Coronary artery (tissue), 2 donors: ENCODE measurements at regions not wholly inside any gene's neighbourhood (a gene's known extent, or its start where the extent isn't known, plus 50 kb on each side); places are given as distances from the start of the nearest gene placed in this dataset.

ENCODE experiments used
- DNase-seq: peaks from one replicate; pipeline ENCODE4 v3.0.0-alpha.2; 2017; ENCODE audit warnings: low spot score
- H3K27ac ChIP-seq, 2 donors: fragments of 200-600 bp; sonication (generic); one replicate each; pipeline ENCODE4 v1.5.1; 2016 to 2019
- H3K4me3 ChIP-seq: fragments of 200-600 bp; sonication (generic); 2 replicates; pipeline ENCODE4 v1.5.1; 2016; ENCODE audit warnings: mild to moderate bottlenecking, moderate library complexity
- TF ChIP-seq, protein P1 (sequence below): fragments of 200-600 bp; sonication (generic); IDR thresholded peaks from one replicate; pipeline ENCODE4 v1.5.1; 2019; ENCODE audit warnings: antibody characterized with exemption

DNA sequence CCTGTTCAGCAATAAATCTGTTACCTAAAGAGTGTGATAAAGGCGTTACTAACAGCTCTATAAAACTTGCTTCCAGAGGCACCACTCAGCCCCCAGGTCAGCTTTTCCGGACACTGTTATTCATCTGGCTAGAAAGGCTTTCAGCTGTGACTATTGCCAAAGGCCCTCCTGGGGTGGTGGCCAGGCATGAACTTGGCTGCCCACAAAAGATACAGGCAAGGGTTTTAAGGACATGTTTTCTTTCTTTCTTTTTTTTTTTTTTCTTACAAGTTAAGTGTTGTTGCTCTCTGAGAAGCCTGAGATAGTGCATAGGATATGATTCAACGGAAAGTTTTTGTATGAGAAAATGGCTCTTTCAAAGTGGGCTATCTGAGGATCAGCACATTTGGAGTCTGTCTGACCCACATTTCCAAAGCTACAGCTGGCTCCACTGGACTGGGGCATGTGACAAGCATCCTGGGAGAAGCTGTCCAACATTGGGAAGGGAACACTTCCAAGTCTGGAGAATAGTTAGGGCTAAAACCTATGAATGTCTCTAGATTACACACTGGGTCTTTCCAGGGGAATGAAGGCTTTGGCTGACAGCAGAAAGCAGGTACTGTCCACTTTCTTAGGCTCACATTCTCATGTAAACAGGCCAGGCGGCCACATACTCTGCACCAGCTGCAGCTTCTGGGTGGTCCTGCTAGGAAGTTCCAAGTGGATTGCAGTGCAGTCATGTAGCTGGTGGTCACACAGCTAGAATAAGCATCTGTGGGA is 639.7 kb downstream of the LMO4 start:
- DNase-seq = peak; percentile 78

DNA sequence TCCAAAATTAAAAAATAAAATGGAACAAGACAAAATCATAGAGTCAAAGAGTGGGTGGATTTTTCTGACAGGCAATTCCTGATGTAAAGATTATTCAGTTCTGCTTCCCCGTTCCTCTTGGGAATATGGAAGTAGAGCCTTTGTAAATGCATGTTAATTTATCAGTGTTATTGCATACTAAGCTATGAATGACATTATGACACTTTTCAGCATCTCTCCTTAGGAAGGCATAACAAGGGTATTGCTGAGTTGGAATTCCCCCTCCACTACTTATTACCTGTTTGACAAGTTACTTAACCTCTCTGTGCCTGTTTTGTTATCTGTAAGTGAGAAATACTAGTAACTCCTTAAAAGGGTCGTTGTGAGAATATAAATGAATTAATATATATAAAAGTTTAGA is 640.4 kb downstream of the LMO4 start:
- Histone ChIP-seq H3K27ac (peak overlapping the region; percentile 38 to 70), H3K4me3 (no peak overlapping the region)
- DNase-seq = no peak
- TF ChIP-seq, protein P1, sequence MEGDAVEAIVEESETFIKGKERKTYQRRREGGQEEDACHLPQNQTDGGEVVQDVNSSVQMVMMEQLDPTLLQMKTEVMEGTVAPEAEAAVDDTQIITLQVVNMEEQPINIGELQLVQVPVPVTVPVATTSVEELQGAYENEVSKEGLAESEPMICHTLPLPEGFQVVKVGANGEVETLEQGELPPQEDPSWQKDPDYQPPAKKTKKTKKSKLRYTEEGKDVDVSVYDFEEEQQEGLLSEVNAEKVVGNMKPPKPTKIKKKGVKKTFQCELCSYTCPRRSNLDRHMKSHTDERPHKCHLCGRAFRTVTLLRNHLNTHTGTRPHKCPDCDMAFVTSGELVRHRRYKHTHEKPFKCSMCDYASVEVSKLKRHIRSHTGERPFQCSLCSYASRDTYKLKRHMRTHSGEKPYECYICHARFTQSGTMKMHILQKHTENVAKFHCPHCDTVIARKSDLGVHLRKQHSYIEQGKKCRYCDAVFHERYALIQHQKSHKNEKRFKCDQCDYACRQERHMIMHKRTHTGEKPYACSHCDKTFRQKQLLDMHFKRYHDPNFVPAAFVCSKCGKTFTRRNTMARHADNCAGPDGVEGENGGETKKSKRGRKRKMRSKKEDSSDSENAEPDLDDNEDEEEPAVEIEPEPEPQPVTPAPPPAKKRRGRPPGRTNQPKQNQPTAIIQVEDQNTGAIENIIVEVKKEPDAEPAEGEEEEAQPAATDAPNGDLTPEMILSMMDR = no peak

More for the DNA sequence above, 639.7 kb downstream of the LMO4 start:
- TF ChIP-seq, protein P1 = no peak
- no peak overlapping the region for H3K4me3 ChIP-seq
- H3K27ac ChIP-seq = peak overlapping the region; percentile 38 to 70

DNA sequence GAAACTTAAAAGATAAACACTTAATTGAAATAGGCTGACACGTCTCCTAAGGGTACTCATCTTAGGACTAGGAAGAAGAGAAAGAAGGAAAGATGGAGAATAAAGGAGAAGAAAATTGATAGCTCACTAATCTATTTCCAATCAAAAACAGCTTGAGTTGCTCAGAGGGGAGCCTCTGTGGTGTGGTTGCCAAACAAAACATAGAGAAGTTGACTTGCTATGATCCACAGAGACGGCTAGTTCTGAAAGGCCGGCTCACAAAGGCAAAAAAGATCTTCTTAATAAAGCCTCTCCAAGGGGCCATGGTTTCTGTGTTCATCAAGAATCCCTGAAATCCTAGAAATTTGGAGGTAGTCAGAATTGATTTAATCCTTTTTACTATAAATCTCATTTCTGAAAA is 644.1 kb downstream of the LMO4 start:
- no peak for DNase-seq
- Histone ChIP-seq H3K27ac (no peak overlapping the region), H3K4me3 (no peak overlapping the region)
- TF ChIP-seq, protein P1 = no peak

DNA sequence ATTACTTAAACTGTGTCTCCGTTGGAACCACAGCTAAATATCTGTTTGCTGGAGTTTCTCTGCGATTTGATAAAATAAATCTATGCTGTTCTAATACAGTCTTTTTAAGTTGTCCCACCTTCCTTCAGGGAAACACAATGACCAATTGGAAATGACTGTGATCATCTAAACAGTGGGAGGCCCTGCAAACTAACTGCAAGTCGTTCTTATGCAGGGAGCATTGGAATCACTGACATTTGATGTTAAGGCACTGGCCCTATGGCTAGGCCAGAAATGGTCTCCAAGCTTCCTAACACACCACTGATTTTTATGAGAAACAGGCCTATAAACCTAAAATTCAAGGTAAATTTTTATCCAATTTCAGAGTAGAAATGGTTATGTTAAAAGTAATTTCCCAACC is 645.2 kb downstream of the LMO4 start:
- H3K27ac ChIP-seq = no peak overlapping the region

DNA sequence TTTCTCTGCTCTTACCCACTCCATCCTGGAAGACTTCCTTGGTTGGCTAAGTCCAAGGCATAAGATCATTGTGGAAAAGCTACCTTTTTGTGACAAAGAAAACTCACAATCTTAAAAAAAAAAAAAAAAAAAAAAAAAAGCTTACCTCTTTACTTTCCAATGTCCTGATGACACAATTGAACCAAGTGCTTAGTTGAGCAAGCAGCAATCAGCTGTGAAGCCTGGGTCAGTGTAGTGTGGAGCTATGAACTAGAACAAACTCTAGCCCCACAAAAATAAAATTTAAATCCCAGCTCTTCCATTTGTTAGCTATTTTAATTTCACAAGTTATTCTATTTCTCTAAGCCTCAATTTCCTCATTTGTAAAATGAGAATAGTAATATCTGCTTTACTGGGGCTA is 647.6 kb downstream of the LMO4 start:
- TF ChIP-seq, protein P1 = no peak
- Histone ChIP-seq H3K4me3 (no peak overlapping the region), H3K27ac (no peak overlapping the region)
- DNase-seq = no peak

More for the DNA sequence above, 645.2 kb downstream of the LMO4 start:
- TF ChIP-seq, protein P1 = no peak
- DNase-seq = no peak
- H3K4me3 ChIP-seq = no peak overlapping the region

DNA sequence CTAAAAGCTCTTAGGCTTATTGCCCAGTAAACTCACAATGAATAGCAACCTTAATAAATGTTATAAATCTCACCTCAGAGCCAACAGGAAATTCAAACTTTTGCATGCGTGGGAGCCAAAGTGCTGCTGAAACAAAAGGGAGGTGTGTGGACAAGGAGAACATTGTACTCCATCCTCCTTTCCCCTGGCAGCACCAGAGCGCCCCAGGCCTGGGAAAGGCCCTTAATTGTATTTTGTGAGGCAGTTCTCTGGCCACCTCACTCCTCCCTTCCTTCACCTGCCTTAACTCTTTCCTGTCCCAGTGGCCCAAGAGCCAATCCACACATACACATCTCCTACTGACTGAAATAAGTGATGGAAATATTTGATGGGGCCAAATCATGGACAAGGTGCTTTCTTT is 648.5 kb downstream of the LMO4 start:
- Histone ChIP-seq H3K27ac (no peak overlapping the region), H3K4me3 (no peak overlapping the region)
- DNase-seq = no peak
- TF ChIP-seq, protein P1 = no peak

DNA sequence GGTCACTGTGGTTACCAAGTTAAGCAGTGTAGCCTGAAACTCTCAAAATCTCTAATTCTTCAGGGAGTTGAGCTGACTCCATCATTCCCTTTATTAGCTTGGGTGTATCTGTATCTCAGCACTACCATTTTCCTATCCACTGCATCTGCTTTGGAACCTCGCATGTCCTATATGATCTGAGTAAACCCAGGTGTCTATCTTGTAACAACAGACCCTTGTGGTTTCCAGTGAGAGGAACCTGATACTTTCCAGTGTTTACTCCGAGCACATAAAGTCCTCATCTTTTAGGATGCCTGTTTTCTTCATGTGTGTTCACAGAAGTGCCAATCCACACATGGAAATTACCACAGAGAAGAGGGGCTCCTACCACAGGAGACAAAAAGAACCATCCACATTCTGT is 650.4 kb downstream of the LMO4 start:
- H3K4me3 ChIP-seq = no peak overlapping the region
- TF ChIP-seq, protein P1 = no peak
- DNase-seq = no peak
- no peak overlapping the region for H3K27ac ChIP-seq
